ENCODE measurements at regions not wholly inside any gene's neighbourhood (a gene's known extent, or its start where the extent isn't known, plus 50 kb on each side); places are given as distances from the start of the nearest gene placed in this dataset.

GRCh38 chr5:162939991-162940390, 497.4 kb upstream of the CCNG1 start:
- TF ChIP-seq CTCF (IDR thresholded peaks at IDR 0.05) (no peak), POLR2A (IDR thresholded peaks at IDR 0.05) (no peak), POLR2AphosphoS5 (IDR thresholded peaks at IDR 0.05) (no peak), EP300 (IDR thresholded peaks at IDR 0.05) (no peak)
